Smooth muscle cell (in vitro differentiated cells): ENCODE measurements at regions not wholly inside any gene's neighbourhood (a gene's known extent, or its start where the extent isn't known, plus 50 kb on each side); places are given as distances from the start of the nearest gene placed in this dataset.

ENCODE experiments used
- DNase-seq: peaks from one replicate; lab custom pipeline; 2025; ENCODE audit not compliant: unreplicated experiment; lab: John Stamatoyannopoulos, UW
- H2AFZ ChIP-seq: fragments of 200-600 bp; sonication (generic); 2 replicates; pipeline ENCODE4 v1.6.0; 2016; ENCODE audit warnings: antibody characterized with exemption, low read depth, mild to moderate bottlenecking
- H3F3A ChIP-seq: fragments of 200-600 bp; sonication (generic); 2 replicates; pipeline ENCODE4 v1.6.0; 2017; ENCODE audit warnings: antibody characterized with exemption, low read depth
- H3K27ac ChIP-seq: fragments of 200-600 bp; sonication (generic); 2 replicates; pipeline ENCODE4 v1.5.1; 2016; ENCODE audit warnings: low read depth, mild to moderate bottlenecking
- H3K27me3 ChIP-seq: fragments of 200-600 bp; sonication (generic); 2 replicates; pipeline ENCODE4 v1.6.1; 2016; ENCODE audit warnings: low read depth, mild to moderate bottlenecking
- H3K36me3 ChIP-seq: fragments of 200-600 bp; sonication (generic); 2 replicates; pipeline ENCODE4 v1.5.1; 2016; ENCODE audit warnings: low read depth
- H3K4me1 ChIP-seq: fragments of 200-600 bp; sonication (generic); 2 replicates; pipeline ENCODE4 v1.5.1; 2016; ENCODE audit warnings: low read depth
- H3K4me2 ChIP-seq: fragments of 200-600 bp; sonication (generic); 2 replicates; pipeline ENCODE4 v1.6.0; 2016; ENCODE audit warnings: mild to moderate bottlenecking
- H3K4me3 ChIP-seq: fragments of 200-600 bp; sonication (generic); 2 replicates; pipeline ENCODE4 v1.5.1; 2016; ENCODE audit warnings: mild to moderate bottlenecking
- H3K79me2 ChIP-seq: fragments of 200-600 bp; sonication (generic); 2 replicates; pipeline ENCODE4 v1.6.0; 2016; ENCODE audit warnings: low read depth, mild to moderate bottlenecking
- H3K9ac ChIP-seq: fragments of 200-600 bp; sonication (generic); 2 replicates; pipeline ENCODE4 v1.6.0; 2016; ENCODE audit warnings: low read depth
- H3K9me3 ChIP-seq: fragments of 200-600 bp; sonication (generic); replicated peaks from 2 replicates; pipeline ENCODE4 v1.5.1; 2016; ENCODE audit warnings: low read depth
- H4K20me1 ChIP-seq: fragments of 200-600 bp; sonication (generic); 2 replicates; pipeline ENCODE4 v1.6.0; 2016; ENCODE audit warnings: low read depth
- whole genome bisulfite sequencing: methylation state at CpG from one replicate; pipeline ENCODE4 v1.1.7; 2016; ENCODE audit warnings: low lambda C conversion rate; 5-methylcytosine and 5-hydroxymethylcytosine counted together
- TF ChIP-seq, protein P1 (sequence below): fragments of 200-600 bp; sonication (generic); IDR thresholded peaks from 2 replicates; pipeline ENCODE4 v1.5.1; 2017; ENCODE audit warnings: borderline replicate concordance, mild to moderate bottlenecking, antibody characterized with exemption; ENCODE audit not compliant: insufficient read depth, poor library complexity, severe bottlenecking

DNA sequence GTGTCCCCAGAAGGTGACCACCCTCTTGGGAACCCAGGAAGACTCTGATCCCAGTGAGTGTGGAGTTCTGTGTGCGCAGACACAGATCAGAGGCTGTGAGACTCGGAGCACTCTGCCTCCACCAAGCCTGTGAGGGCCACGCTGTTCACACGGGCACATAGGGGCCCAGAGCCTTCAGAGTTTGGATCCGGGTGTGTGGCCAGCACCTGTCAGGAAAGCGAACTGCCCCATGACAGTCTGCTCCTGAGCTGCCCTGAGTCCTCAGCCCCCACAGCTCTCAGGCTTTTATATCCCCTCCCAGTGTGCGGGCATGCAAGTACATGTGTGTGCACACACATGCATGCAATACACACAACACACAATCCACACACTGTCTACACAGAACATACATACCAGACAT, 161.8 kb upstream of the IRX2 start:
- no peaks in the 10 kb centered on the region for H3F3A ChIP-seq
- H3K9ac ChIP-seq: no peak overlapping the region
- no peak overlapping the region for H3K4me2 ChIP-seq
- TF ChIP-seq, protein P1, sequence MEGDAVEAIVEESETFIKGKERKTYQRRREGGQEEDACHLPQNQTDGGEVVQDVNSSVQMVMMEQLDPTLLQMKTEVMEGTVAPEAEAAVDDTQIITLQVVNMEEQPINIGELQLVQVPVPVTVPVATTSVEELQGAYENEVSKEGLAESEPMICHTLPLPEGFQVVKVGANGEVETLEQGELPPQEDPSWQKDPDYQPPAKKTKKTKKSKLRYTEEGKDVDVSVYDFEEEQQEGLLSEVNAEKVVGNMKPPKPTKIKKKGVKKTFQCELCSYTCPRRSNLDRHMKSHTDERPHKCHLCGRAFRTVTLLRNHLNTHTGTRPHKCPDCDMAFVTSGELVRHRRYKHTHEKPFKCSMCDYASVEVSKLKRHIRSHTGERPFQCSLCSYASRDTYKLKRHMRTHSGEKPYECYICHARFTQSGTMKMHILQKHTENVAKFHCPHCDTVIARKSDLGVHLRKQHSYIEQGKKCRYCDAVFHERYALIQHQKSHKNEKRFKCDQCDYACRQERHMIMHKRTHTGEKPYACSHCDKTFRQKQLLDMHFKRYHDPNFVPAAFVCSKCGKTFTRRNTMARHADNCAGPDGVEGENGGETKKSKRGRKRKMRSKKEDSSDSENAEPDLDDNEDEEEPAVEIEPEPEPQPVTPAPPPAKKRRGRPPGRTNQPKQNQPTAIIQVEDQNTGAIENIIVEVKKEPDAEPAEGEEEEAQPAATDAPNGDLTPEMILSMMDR: no peak
- H3K36me3 ChIP-seq: no peaks in the 10 kb centered on the region
- 91% methylated on average over 7 of the region's 7 CpGs for WGBS
- no peaks in the 10 kb centered on the region for H3K79me2 ChIP-seq
- H4K20me1 ChIP-seq: no peaks in the 10 kb centered on the region
- H3K9me3 ChIP-seq: no peaks in the 10 kb centered on the region
- no peak overlapping the region for H2AFZ ChIP-seq
- DNase-seq: no peak
- peaks cover 2% of the 10 kb centered on the region for H3K4me1 ChIP-seq
- H3K27ac ChIP-seq: no peak overlapping the region
- H3K4me3 ChIP-seq: no peak overlapping the region
- peaks cover 43% of the 10 kb centered on the region for H3K27me3 ChIP-seq

DNA sequence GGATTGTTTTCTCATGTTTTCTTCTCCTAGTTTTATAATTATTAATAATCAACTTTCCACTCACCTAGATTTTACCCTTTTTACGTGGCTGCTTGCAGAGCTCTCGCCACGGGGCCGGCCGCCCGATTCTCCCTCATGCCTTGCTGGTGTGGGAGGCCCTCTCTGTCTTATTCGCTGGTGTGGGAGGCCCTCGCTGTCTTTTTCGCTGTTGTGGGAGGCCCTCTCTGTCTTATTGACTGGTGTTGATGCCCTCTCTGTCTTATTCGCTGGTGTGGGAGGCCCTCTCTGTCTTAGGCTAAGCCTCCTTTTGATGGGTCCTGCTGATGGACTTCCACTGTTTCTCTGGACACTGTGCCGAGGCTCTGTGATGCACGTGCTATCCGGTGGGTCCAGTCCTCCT, 161.3 kb upstream of the IRX2 start:
- Histone ChIP-seq H3K9me3 (no peaks in the 10 kb centered on the region), H3K9ac (no peak overlapping the region), H3K27me3 (peaks cover 43% of the 10 kb centered on the region), H3F3A (no peaks in the 10 kb centered on the region), H3K4me3 (no peak overlapping the region), H2AFZ (no peak overlapping the region), H3K36me3 (no peaks in the 10 kb centered on the region), H3K4me1 (peaks cover 2% of the 10 kb centered on the region), H4K20me1 (no peaks in the 10 kb centered on the region), H3K79me2 (no peaks in the 10 kb centered on the region), H3K4me2 (no peak overlapping the region), H3K27ac (no peak overlapping the region)
- TF ChIP-seq, protein P1: no peak
- whole genome bisulfite sequencing: 93% methylated on average over 13 of the region's 13 CpGs
- DNase-seq: no peak

DNA sequence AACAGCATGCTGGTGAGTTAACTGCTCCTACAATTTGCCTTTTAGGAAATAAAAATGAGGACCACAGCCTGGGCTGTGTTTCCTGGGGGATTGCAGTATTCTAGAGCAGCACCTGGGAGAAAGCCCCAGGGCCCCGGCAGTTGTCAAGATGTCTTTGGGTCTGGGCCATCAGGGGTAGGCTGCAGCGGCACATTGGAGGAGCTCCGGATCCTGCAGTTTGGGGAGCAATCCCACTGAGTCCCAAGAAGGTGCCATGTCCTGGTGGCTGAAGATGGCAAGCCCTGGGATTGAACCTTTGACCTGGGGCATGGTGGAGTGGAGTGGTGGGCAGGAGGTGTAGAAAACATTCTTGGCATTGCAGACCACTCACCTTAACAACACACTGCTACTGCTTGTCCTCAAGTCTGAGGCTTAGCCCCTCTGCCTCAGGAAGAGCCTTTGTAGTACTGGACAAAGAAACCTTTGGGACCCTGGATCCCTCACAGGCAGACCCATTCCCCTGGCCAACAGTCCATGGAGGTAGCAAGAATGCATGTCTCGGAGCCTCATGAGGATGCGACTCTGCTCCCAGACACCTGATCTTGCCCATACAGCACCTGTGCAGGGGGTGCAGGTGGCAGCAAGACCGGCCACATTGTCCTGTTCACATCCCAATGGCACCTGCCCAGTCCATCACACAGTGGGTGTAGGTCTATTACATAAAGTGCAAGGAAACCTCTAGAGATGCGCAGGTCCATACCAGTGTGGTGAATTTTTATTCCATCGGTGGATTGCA, 159.1 kb upstream of the IRX2 start:
- Histone ChIP-seq H3K9ac (no peak overlapping the region), H3K27me3 (peaks cover 26% of the 10 kb centered on the region), H3K79me2 (no peaks in the 10 kb centered on the region), H3K36me3 (no peaks in the 10 kb centered on the region), H3F3A (no peaks in the 10 kb centered on the region), H3K4me2 (no peak overlapping the region), H2AFZ (no peak overlapping the region), H3K4me3 (no peak overlapping the region), H3K9me3 (no peaks in the 10 kb centered on the region), H4K20me1 (no peaks in the 10 kb centered on the region), H3K4me1 (peaks cover 2% of the 10 kb centered on the region), H3K27ac (no peak overlapping the region)
- TF ChIP-seq, protein P1: no peak
- WGBS: 92% methylated on average over 8 of the region's 8 CpGs
- no peak for DNase-seq

DNA sequence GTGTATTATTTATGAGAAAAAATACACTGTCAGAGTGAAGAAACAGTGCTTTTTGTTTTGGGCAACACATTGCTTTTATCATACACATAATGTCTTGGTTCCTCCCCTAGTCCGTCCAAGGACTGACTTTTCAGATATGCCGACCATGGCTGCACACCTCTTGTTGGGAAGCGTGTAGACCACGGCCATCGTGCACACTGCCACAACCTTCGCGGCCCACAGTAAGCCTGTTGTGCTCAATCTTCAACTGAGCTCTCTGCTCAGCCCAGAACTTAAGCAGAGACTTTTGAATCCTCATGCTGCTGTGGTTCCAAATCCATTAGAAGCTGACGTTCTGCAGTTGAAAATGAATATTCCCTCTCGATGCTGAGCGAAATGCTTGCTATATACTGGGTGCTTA, 157.6 kb upstream of the IRX2 start:
- Histone ChIP-seq H2AFZ (no peak overlapping the region), H3K27ac (no peak overlapping the region), H4K20me1 (no peaks in the 10 kb centered on the region), H3K79me2 (no peaks in the 10 kb centered on the region), H3K9me3 (no peaks in the 10 kb centered on the region), H3K36me3 (no peaks in the 10 kb centered on the region), H3K27me3 (peaks cover 10% of the 10 kb centered on the region), H3F3A (no peaks in the 10 kb centered on the region), H3K4me2 (no peak overlapping the region), H3K9ac (no peak overlapping the region), H3K4me1 (no peaks in the 10 kb centered on the region), H3K4me3 (no peak overlapping the region)
- DNase-seq: no peak
- 90% methylated on average over 10 of the region's 10 CpGs for whole genome bisulfite sequencing
- TF ChIP-seq, protein P1: no peak
